ENCODE measurements at regions not wholly inside any gene's neighbourhood (a gene's known extent, or its start where the extent isn't known, plus 50 kb on each side); places are given as distances from the start of the nearest gene placed in this dataset.

DNA sequence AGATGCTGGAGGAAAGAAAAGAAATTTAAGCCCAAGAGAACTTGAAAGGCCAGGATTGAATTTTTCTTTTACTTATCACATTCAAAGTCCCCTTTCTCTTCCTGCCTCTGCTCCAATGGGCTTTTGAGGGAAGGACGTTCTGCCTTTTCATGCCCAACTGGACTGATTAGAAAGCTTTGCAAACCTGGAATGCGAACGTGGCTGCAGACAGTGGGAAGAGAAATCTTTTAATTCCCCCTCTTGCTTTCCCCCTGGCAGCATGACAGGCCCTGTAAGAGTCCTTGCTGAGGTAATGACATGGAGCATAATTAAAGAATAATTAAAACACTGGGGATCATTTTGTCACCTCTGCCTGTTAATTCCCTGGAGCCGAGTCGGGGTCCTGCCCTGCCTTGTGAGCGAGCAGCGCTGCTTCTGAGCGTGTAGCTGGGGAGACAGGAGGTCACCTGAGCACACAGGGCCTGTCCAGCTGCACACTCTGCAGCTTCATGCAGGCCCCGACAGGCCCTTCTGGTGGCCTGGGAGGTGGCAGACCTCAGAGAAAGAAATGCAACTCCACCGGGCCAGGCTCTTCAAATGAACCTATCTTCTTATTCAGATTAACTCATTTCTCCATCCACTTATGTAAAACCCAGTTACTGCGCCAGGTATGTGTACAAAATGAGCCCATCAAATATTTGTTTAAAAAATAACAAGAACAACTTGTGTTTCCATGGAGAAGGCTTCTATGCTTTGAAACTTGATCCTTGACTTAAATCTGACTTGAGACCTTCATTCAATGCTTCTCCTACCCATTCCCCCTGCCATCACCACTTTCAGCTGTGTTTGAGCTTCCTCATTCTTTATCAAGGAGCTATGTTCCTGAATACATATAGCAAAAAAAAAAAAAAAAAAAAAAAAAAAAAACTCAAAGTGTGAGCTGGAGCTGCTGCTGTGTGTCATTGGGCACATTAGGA lies 628.2 kb upstream of the CFAP20DC start:
- TF ChIP-seq, protein P1, sequence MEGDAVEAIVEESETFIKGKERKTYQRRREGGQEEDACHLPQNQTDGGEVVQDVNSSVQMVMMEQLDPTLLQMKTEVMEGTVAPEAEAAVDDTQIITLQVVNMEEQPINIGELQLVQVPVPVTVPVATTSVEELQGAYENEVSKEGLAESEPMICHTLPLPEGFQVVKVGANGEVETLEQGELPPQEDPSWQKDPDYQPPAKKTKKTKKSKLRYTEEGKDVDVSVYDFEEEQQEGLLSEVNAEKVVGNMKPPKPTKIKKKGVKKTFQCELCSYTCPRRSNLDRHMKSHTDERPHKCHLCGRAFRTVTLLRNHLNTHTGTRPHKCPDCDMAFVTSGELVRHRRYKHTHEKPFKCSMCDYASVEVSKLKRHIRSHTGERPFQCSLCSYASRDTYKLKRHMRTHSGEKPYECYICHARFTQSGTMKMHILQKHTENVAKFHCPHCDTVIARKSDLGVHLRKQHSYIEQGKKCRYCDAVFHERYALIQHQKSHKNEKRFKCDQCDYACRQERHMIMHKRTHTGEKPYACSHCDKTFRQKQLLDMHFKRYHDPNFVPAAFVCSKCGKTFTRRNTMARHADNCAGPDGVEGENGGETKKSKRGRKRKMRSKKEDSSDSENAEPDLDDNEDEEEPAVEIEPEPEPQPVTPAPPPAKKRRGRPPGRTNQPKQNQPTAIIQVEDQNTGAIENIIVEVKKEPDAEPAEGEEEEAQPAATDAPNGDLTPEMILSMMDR (IDR thresholded peaks at IDR 0.05; ENCODE audit: insufficient read depth, low read depth, low read length): no peak
- TF ChIP-seq EZH2 (IDR thresholded peaks at IDR 0.05; ENCODE audit: insufficient read depth, low read length): no peak
